Esophagus squamous epithelium (tissue), 5 donors: ENCODE measurements at regions not wholly inside any gene's neighbourhood (a gene's known extent, or its start where the extent isn't known, plus 50 kb on each side); places are given as distances from the start of the nearest gene placed in this dataset.
"Not testable (repeated sequence)": the region's sequence is repeated elsewhere in the genome, so short reads cannot be mapped to it uniquely, and the experiment has no call there.

Experiments used
- DNase-seq: peaks from one replicate; lab custom pipeline; 2025; lab: John Stamatoyannopoulos, UW
- H3K27ac ChIP-seq, 4 donors: fragments of 200-600 bp; sonication (generic); one replicate each; pipeline ENCODE4 v1.5.1; 2016 to 2019; ENCODE audit warnings: mild to moderate bottlenecking in 1 of 4
- H3K27me3 ChIP-seq, 4 donors: fragments of 200-600 bp; sonication (generic); 1 replicate in 3 of 4; 2 replicates in 1 of 4; pipeline versions ENCODE4 v1.5.1 to v1.6.0; 2017 to 2021; ENCODE audit warnings: antibody characterized with exemption in 1 of 4
- H3K36me3 ChIP-seq, 3 donors: fragments of 200-600 bp; sonication (generic); one replicate each; pipeline ENCODE4 v1.5.1; 2016 to 2019
- H3K4me1 ChIP-seq, 3 donors: fragments of 200-600 bp; sonication (generic); one replicate each; pipeline ENCODE4 v1.5.1; 2017 to 2019
- H3K4me3 ChIP-seq, 4 donors: fragments of 200-600 bp; sonication (generic); 1 replicate in 3 of 4; 2 replicates in 1 of 4; pipeline ENCODE4 v1.5.1; 2016 to 2019; ENCODE audit warnings: mild to moderate bottlenecking in 2 of 4, moderate library complexity in 1 of 4
- H3K9me3 ChIP-seq, 3 donors: fragments of 200-600 bp; sonication (generic); one replicate each; pipeline ENCODE4 v1.5.1; 2016 to 2019
- POLR2A ChIP-seq, 4 donors: fragments of 450-650 bp; IDR thresholded peaks; one replicate each; pipeline ENCODE4 v1.6.1; 2017; ENCODE audit warnings: antibody characterized with exemption in 4 of 4, mild to moderate bottlenecking in 4 of 4, moderate library complexity in 3 of 4
- WGBS, 2 donors: methylation state at CpG; one replicate each; pipeline ENCODE4 v1.1.5; 2018; 5-methylcytosine and 5-hydroxymethylcytosine counted together
- intact Hi-C: fragments of 100-400 bp; cut with DNase I; formaldehyde crosslinking; loops from one replicate; pipeline ENCODE4 v1.15.0; 2022
- TF ChIP-seq, protein P1 (sequence below), 6 experiments: fragments of 450-650 bp in 4 of 6; fragments of 200-600 bp in 2 of 6; sonication (generic) in 2 of 6; IDR thresholded peaks; one replicate each; pipeline ENCODE4 v1.5.1; 2016 to 2019; ENCODE audit warnings: antibody characterized with exemption in 6 of 6, mild to moderate bottlenecking in 4 of 6, moderate library complexity in 4 of 6
- donor health status: DM: yes; HTN: yes; CAD: no.

DNA sequence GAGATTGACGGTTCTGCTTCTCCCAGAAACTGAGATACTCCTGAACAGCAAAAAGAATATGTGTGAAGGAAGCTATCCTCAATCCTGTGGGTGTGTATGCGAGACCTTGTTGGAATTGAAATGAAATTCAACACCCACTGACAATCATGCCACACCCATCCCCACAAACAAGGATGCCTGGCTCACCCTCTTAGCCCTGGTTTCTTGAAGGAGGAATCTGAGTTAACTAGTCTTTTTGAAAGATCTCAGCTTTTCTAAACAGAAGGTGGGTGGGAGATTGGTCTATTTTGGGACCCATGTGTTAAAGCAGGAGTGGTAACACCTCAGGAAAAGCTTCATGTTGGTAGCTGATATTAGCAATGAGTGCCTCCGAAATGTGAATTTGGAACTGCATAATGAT lies 1244.5 kb downstream of the CDH11 start:
- Histone ChIP-seq H3K27ac (no peak overlapping the region), H3K4me1 (no peaks in the 10 kb centered on the region), H3K9me3 (no peaks in the 10 kb centered on the region), H3K36me3 (no peaks in the 10 kb centered on the region), H3K27me3 (no peaks in the 10 kb centered on the region), H3K4me3 (no peak overlapping the region)
- TF ChIP-seq, protein P1, sequence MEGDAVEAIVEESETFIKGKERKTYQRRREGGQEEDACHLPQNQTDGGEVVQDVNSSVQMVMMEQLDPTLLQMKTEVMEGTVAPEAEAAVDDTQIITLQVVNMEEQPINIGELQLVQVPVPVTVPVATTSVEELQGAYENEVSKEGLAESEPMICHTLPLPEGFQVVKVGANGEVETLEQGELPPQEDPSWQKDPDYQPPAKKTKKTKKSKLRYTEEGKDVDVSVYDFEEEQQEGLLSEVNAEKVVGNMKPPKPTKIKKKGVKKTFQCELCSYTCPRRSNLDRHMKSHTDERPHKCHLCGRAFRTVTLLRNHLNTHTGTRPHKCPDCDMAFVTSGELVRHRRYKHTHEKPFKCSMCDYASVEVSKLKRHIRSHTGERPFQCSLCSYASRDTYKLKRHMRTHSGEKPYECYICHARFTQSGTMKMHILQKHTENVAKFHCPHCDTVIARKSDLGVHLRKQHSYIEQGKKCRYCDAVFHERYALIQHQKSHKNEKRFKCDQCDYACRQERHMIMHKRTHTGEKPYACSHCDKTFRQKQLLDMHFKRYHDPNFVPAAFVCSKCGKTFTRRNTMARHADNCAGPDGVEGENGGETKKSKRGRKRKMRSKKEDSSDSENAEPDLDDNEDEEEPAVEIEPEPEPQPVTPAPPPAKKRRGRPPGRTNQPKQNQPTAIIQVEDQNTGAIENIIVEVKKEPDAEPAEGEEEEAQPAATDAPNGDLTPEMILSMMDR (IDR thresholded peaks at IDR 0.05) = no peak
- TF ChIP-seq POLR2A (IDR thresholded peaks at IDR 0.05) = no peak
- no peak for DNase-seq
- 79 to 91% methylated on average over 3 of the region's 3 CpGs for WGBS, 2 donors
- intact Hi-C loops = no loop called here

DNA sequence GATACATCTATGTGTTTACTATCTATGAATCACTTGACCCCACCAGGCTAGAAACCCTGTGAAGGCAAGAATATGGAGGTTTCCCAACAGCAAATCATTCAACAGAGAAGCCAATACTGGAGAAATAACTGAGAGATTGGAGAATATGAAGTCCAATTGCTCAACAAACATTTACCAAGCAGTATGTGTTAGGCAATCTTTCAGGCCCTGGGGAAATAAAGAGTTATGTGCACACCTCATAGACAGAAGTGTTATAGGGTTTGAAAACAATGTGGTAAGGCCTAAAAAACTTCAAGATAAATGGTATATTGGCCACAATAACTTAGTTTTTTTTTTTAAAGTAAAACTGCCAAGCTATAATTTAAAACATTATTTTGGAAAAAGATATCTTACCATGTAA lies 1245.8 kb downstream of the CDH11 start:
- intact Hi-C loops = no loop called here

DNA sequence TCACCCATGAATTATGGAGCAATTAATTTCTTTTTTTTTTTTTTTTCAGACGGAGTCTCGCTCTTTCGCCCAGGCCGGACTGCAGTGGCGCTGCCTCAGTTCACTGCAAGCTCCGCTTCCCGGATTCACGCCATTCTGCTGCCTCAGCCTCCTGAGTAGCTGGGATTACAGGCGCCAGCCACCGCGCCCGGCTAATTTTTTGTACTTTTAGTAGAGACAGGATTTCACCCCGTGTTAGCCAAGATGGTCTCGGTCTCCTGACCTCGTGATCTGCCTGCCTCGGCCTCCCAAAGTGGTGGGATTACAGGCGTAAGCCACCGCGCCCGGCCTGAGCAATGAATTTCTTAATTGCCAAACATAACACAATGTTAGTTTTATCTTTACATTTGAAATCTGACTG lies 1261.2 kb downstream of the CDH11 start:
- H3K4me1 ChIP-seq, H3K27me3 ChIP-seq, H3K27ac ChIP-seq, H3K36me3 ChIP-seq, H3K4me3 ChIP-seq, DNase-seq, intact Hi-C loops, H3K9me3 ChIP-seq: not testable (repeated sequence)
- 89 to 90% methylated on average over 16 of the region's 20 CpGs for WGBS, 2 donors

More for the DNA sequence above, 1245.8 kb downstream of the CDH11 start:
- Histone ChIP-seq H3K4me3 (no peak overlapping the region), H3K36me3 (no peaks in the 10 kb centered on the region), H3K27me3 (no peaks in the 10 kb centered on the region), H3K9me3 (no peaks in the 10 kb centered on the region), H3K27ac (no peak overlapping the region), H3K4me1 (no peaks in the 10 kb centered on the region)
- DNase-seq = no peak
- TF ChIP-seq POLR2A (IDR thresholded peaks at IDR 0.05) = no peak
- TF ChIP-seq, protein P1 (IDR thresholded peaks at IDR 0.05) = no peak

DNA sequence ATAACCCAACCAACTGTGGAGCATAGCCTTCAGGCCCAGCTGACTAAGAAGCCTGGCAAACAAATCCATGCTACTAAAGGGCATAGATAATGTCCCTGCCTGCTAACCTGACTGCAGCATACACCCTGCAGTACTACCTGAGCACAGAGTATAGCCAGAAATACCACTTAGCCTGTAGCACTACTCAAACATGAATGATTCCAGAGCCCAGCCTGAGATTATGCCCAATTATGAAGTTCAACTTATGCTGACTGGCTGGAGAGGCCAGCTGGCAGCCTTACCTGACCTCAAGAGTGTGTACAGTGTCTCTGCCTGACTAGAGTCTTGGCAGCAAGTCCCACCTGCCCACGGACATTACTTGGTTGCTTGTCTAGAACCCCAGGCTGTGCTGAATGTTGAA lies 1265.3 kb downstream of the CDH11 start:
- no peak overlapping the region for H3K27ac ChIP-seq
- H3K4me1 ChIP-seq = no peaks in the 10 kb centered on the region
- no peaks in the 10 kb centered on the region for H3K36me3 ChIP-seq
- H3K4me3 ChIP-seq = no peak overlapping the region
- WGBS, 2 donors = 43% methylated on average over 1 of the region's 1 CpG; no CpG with 5 or more reads in 1 of the 2 donors
- no peak for DNase-seq
- intact Hi-C loops = no loop called here
- H3K9me3 ChIP-seq = no peaks in the 10 kb centered on the region
- no peaks in the 10 kb centered on the region for H3K27me3 ChIP-seq
- no peak for TF ChIP-seq POLR2A (IDR thresholded peaks at IDR 0.05)
- TF ChIP-seq, protein P1 (IDR thresholded peaks at IDR 0.05) = no peak

DNA sequence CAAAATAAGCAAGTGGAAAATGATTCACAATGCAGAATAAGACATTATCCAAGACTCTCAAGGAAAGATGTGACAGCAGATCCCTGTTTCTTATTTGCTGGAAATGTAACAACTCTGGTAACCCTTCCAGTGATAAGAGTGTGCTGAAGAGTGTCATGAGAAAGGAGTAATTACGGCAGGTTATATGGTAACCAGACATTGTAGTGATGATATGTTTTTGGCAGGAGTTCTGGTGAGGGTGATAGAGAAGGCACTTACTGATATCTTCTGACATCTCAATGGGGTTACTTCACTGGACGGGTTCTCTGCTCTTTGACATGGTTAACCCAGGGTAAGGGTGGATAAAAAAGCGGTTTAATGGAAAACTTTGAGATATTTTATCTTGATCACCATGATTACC lies 1270.9 kb downstream of the CDH11 start:
- H3K27ac ChIP-seq = no peak overlapping the region
- H3K4me3 ChIP-seq = no peak overlapping the region
- TF ChIP-seq POLR2A (IDR thresholded peaks at IDR 0.05) = no peak
- TF ChIP-seq, protein P1 (IDR thresholded peaks at IDR 0.05) = no peak
- H3K4me1 ChIP-seq = no peaks in the 10 kb centered on the region
- DNase-seq = no peak
- intact Hi-C loops = no loop called here
- no peaks in the 10 kb centered on the region for H3K9me3 ChIP-seq
- no peaks in the 10 kb centered on the region for H3K36me3 ChIP-seq
- 85 to 87% methylated on average over 3 of the region's 3 CpGs for WGBS, 2 donors
- no peaks in the 10 kb centered on the region for H3K27me3 ChIP-seq

DNA sequence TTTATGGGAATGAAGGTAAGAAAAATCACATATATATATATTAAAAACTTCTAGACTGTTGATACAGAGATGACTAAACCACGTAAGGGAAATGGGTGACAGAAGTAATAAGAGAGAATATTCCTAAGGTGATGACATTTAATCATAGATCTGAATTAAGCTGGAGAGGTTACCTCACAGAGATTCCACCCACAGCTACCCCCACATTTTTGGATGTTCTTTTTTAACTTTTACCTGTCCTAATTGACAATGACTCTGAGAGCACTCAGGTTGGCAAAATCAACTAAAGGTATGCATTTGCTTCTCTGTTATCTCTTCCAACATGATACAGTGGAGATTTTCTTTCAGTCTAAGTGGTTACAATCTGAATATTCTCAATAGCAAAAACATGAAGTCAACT lies 1280.6 kb downstream of the CDH11 start:
- intact Hi-C loops = no loop called here
- no peaks in the 10 kb centered on the region for H3K36me3 ChIP-seq
- WGBS, 2 donors = 85% methylated on average over 1 of the region's 1 CpG
- H3K9me3 ChIP-seq = peaks cover 0 to 9% (median 4%) of the 10 kb centered on the region in 3 donors
- H3K4me1 ChIP-seq = no peaks in the 10 kb centered on the region
- TF ChIP-seq, protein P1 (IDR thresholded peaks at IDR 0.05) = no peak
- TF ChIP-seq POLR2A (IDR thresholded peaks at IDR 0.05) = no peak
- H3K27me3 ChIP-seq = no peaks in the 10 kb centered on the region
- H3K27ac ChIP-seq = no peak overlapping the region
- H3K4me3 ChIP-seq = no peak overlapping the region
- no peak for DNase-seq
